NCI-H187 (cell line): ENCODE measurements at regions not wholly inside any gene's neighbourhood (a gene's known extent, or its start where the extent isn't known, plus 50 kb on each side); places are given as distances from the start of the nearest gene placed in this dataset.

ENCODE experiments used
- DNase-seq, 2 experiments: peaks; one replicate each; lab custom pipeline; 2025; lab: John Stamatoyannopoulos, UW

DNA sequence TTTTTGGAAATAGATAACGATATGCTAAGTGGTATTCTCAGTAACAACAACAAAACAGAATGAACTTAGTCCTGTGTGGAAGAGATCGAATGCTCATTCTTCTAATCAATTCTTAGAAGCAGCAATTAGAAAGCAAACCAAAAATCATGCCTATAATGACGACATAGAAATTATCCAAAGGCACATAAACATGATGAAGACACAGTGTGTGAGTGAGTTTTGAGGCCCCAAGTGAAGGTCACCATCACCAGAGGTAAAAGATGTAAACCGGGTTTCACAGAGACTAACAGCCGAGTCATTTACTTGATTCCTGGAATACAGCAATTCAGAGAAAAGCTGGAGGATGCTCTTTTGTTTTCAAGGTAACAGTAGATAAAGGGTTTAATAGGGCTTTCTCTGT lies 509.2 kb downstream of the TDRD15 start:
- no peak for DNase-seq

DNA sequence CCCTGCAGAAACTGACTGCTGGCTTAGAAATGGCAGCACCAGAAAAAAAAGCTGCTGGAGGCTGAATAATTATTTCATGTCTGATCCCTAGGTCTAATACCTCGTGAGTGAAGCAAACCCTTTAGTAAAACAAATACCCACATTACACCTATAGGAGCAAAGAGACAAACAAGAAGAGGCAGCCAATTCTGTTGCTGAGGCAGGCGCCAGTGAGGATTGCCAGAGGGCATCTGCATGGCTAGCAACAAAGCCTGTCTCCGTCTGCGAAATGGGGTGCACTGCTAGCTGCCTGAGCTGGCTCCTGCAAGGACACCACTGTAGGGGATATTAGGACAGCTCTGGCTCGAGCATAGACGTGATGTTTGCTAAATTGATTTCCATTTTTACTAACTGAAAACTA lies 509.7 kb downstream of the TDRD15 start:
- no peak for DNase-seq

DNA sequence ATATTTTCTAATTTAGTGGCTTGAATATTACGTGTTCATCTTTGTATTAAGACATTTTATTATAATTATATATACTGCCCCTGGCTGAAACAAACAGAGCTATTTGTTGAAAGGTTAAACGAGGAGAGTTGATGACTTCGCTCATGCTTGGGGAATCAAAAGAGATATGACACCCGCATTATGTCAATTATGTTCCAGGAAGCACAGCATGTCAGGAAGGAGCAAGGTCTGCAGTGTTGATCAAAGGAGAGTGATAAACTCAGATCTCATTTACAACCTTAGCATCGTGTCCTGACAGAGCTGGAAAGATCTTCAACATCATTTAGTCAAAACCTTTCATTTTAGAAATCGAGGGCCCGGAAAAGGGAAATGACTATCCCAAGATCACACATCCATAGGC lies 510.1 kb downstream of the TDRD15 start:
- no peak for DNase-seq

DNA sequence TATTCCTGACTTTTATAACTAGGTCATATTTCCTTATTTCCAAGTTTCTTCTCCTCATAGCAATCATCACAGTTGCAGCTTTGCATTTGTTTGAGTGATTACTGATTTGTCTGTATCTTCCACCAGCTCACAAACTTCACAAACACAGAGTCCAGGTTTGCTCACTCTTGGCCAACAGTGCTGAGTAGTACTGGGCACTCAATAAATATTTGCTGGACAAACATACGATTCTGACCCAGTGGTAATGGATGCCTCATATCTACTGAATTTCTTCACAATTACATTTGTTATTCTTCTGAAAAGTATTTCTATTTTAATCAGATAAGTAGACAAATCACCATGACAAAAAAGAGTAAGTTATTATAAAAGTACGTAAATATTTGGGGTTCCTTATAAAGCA lies 516.3 kb downstream of the TDRD15 start:
- DNase-seq: no peak

DNA sequence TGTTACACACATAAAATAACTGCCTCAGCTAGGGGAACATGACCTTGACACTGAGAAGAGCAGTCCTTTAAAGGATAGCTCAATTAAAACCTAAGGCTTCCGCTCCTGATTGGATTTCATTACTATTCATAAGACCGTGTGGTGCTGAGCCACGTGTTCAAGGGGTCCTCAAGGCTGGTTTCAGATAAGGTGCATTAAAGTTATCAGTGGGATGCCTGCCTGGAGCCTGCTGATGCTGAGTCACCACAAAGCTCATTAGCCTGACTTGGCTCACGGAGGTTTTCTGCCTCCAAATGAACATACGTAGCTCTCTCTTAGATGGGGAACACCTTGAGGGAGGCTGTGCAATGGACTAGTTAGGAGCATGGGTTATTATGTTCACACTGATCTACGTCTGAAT lies 518.9 kb downstream of the TDRD15 start:
- no peak for DNase-seq

DNA sequence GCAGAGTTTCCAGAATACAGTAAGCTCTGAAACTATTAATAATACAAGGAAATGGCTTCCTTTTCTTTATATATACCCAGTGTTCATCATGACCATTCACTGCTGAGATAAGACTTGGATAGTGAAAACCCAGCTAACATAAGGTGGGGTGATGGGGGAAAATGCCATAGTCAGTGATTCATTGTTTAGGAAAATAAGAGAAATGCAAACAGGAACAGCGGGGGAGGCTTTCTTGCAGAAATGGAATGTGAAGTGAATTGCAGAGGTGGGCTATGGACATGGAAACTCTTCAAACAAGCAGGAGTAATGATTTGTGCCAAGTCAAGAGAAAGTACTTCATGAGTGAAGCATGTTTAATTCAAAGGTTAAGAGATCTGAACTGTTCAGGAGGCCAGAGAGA lies 519.4 kb downstream of the TDRD15 start:
- DNase-seq: no peak

DNA sequence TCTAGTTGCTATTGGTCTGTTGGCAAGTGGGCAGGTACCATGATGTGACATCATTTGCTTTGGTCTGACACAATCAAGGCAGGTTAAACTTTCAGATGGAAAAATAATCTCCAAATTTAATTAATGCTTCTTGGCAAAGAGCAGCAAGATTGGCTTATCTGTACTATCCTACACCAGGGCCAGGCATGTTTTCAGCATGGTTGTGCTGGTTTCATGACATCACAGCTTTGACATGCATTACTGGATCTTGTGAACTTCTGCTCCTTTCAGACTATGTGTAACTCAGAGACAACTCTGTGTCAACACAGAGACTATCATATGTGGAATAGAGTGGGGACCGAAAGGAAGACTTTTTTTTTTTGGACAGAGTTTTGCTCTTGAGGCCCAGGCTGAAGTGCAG lies 520.5 kb downstream of the TDRD15 start:
- no peak for DNase-seq

DNA sequence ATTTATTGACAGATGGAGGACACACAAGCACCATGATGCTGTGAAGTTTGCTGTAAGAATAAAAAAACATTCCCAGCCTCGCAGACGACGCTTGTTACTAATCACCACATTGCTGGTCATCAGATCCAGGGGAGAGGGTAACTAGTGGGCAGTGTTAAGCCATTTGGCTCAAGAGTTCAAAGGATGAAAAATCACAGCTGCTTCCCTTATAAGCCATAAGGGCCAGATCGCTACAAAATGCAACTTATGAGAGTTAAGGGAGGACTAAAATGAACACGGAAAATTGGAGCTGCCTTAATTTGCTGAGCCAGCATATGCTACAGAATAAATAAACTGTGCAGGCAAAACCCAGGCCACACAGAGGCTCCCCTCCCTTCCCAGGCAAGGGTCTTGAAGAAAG lies 522.6 kb downstream of the TDRD15 start:
- no peak for DNase-seq

DNA sequence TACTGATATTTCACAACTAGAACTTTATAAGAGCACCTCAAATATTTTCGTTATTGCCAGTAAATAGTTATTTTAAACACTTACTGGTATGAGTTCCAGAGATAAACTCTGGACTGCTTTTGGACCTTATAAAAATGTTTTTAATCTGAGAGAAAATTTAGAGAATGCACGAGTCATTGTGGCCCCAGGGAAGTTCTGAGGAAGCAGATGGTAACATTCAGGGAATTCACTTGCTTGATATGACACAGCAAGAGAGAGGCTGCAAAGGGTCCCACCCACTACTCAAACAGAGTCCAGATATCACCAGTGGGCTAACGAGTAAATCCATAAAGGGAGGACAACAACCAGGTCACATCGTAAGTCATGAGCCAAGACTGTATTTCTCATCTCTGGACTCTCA lies 526.8 kb downstream of the TDRD15 start:
- no peak for DNase-seq

DNA sequence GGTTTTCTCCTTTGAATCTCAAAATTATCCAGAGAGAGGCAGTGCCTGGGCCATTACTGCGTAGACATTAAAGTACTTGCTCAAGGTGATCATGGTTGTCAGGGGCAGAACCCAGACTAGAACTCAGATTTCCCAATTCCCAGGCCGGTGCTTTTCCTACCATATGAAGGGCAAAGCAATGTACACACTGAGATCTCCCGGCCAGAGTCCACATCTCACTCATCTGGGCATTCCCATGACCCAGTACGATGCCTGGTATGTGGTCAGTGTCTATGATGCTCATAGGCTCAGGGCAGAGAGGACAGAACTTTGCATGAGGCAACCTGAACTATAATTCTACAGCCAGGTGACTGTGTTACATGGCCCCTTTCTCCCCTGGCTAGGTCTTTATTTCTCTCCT lies 531.4 kb downstream of the TDRD15 start:
- DNase-seq: no peak

DNA sequence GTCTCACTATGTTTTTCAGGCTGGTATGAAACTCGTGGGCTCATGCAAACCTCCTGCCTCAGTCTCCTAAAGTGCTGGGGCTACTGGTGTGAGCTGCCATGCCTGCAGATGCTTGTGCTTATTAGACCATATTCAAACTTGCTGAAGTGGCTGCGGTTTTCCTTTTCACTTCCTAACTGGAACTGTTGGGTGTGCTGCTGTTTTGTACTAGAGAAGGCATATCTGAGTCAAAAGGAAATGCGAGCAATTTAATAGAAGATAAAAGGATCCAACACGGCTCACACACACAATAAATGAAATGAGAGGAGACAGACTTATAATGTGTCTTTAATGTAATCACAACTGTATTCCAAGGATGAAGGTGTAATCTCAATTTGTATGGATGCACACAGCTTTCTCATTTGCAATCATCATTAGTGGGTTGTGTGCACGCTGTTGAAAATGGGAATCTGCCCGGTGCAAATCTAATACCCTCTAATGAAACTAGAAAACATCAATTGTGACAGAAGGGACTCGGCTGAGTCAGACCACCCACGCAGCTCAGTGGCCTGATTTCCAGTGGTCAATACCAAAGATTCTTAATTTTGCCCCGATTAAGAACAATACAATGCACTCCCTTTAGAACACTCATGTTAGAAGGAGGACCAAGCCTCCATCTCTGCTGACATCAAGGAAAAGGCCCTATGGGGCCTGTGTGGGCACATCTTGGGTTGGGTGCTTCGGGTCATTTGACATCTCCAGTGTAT lies 532.7 kb downstream of the TDRD15 start:
- DNase-seq: no peak

DNA sequence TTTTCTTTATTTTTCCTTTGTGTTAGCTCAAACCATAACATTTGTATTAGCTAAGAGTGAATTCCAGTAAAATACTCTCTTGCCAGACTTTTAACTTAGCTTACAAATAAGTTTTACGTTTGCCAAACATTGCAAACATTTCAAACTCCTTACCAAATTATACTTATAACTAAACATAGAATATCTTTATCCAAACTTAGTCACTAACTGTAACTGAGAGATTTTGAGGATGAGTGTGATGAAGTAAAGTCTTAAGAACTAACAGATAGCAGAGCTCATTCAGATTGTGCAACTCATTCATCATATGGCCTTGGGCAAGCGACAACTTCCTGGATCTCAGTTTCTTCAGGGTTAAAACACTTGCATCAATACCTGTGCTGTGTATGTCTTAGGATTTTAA lies 533.7 kb downstream of the TDRD15 start:
- no peak for DNase-seq

DNA sequence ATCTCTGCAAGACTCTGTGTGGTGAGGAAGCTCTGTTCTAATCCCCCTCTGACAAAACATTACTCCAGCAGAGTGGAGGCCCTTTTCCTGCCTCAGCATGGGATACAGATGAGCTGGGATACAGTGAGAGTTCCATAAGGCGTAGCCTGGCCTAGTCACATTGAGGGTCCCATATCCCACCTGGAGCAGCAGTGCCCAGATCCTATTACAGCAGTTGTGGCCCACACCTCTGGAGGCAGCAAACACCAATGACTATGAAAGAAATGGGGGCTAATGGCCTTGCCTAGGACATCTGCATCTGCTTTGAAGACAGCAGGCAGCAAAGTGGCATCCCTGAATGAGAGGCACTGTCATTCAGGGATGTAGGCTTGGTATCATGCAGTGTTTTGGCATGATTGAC lies 534.5 kb downstream of the TDRD15 start:
- DNase-seq: no peak

DNA sequence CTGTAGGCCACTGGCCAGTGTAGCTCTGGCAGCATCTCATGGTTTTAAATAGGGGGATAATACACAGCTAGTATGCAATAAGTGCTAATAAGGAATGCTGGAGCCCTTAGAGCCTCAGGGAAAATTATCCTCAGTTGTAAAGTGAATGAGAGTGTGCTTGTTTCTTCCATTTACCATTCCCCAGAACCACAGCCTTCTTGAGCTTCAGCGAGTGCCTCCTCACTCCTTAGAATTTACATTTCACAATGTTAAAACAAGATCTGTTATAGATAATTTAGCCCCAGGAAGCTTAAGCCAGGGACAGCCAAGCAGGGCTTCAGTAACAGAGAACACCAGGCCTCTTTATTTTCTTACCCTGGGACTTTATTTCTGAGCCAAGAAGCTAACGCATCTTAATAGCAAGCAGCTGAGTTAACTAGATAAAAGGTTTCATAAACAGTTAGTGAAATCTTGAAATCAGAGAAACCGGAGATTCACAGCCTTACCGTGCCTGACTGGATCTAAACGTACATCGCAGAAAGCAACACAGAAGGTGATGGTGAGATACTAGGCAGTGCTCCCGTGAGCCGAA lies 535.2 kb downstream of the TDRD15 start:
- DNase-seq: no peak

DNA sequence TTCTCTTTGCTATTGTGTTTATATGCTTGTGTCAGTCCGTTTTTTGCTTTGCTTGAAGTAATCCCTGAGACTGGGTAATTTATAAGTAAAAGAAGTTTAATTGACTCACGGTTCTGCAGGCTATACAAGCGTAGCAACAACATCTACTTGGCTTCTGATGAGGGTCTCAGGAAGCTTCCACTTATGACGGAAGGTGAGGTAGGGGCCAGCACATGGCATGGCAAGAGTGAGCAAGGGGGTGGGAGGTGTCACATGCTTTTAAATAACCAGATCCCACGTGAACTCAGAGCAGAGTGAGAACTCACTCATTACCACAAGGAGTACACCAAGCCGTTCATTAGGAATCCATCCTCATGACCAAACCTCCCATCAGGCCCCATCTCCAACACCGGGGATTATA lies 540.3 kb downstream of the TDRD15 start:
- no peak for DNase-seq

DNA sequence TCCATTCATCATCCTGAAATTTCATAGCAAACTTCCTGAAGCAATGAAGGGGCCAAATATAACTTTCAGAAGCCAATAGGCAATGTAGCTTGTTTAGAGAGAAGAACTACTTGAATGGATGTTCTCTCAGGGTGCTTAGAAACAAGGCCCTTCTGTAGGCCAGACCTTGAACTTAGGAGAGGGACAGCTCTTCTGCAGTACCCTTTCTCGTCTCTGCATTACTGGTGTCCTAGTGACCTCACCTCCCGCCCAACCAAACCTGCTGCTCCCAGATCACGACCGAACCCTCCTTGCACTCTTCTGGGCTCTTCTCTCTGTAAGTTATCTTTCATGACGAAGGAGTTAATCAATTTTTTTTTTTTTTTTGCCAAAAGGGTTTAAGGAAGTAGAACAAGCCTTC lies 543.9 kb downstream of the TDRD15 start:
- DNase-seq: no peak

DNA sequence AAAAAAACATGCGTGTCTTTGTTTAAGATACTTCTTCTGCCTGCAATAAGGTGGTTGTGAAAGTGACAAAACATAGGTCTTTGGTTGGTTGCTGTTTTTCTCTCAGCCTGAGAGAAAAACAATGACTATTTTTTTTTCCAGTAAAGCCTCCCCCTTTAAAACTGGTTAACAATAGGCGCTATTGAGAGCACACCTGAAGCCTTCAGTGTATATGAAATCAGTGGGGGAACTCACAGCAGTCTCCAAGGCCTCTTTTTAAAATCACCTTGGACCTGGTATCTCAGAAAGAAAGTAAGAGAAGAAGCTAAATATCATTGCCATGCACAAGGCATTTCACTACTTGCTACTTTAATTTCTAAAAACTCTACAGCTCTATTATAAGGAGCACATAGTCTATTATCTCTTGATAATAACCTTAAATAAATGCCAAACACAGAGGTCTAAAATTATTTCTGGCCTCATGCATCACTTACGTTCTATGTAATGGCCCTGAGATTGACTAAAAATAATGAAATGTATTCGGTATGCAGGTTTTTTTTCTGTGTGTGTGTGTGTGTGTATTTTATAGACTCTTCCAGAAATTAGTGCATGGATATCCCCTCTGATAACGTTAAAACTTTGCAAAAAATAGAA lies 544.4 kb downstream of the TDRD15 start:
- DNase-seq: no peak

DNA sequence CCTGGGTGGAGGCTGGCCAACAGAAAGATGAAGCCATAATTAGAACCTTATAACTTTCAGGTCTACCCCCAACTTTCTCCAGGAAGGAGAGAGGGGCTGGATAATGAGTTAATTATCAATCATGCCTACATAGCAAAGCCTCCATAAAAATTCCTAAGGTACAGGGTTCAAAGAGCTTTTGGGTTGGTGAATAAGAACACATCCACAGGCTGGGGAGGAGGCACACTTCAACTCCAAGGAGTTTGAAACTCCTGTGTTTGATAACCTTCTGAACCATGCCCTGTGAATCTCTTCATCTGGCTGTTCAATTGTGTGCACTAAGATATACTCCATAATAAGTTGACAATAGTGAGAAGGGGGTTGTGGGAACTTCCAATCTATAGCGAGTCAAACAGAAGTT lies 552.3 kb downstream of the TDRD15 start:
- no peak for DNase-seq

DNA sequence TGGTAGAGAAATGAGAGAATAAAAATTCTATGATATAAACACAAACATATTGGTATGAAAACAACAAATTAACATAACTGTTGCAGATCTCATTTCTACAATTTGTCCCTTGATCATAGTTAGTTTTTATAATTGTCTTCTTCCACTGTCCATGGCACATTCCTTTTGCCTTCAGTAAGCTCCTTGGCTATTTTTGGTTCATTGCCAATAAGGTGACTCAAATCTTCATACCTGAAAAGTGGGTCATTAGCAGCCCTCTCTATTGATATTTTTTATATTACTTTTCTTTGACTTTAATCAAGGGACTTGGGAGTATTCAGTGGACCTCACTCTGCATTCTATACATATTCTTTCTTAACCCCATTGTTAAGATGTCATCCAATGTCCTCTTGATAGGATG lies 552.9 kb downstream of the TDRD15 start:
- DNase-seq: no peak

DNA sequence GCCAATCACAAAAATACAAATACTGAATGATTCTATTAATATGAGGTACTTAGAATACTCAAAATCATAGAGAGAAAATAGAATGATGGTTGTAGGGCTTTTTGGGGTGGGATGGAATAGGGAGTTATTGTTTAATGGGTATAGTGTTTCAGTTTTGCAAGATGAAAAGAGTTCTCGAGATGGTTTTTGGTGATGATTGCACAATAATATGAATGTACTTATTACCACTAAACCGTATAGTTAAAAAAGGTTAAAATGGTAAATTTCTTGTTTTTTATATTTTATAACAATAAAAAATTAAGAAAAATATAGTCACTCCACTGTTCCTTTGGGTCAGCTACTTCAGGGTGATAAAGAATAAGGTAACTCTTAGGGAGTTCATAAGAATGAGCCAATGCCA lies 560.1 kb downstream of the TDRD15 start:
- no peak for DNase-seq

DNA sequence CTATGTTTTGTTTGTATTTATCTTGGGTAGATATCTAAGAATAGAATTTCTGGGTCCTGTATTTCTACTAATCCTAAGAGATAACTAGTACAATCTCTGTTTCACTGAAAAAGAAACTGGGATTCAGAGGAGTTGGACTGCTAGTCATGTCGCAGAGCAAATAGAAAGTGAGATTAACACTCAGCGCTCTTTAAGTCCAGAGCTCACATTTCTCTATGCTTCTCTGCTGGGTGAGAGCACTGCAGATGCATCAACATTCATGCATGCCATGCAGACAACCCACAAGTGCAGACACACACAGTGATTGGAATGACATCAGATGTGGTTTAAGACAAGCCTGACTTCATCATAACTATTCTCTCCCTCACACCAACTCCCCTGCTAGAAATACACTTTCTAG lies 563.8 kb downstream of the TDRD15 start:
- no peak for DNase-seq

DNA sequence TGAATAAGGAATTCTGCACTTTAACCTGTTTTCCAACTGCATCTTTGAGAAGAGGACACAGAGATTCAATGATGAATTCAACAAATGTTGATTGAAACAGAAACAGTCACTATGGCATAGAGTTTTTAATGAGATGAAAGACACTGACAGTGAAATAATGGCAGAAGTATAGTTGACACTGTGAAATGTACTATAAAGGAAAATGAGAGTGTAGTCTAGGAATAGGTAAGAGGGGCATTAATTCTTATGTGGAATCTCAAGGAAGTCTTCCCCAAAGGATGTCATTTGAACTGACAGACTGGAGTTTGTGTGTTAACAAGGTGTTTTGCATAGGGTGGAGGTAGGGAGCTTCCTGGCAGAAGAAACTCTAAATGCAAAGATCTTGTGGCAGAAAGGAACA lies 566.2 kb downstream of the TDRD15 start:
- no peak for DNase-seq

DNA sequence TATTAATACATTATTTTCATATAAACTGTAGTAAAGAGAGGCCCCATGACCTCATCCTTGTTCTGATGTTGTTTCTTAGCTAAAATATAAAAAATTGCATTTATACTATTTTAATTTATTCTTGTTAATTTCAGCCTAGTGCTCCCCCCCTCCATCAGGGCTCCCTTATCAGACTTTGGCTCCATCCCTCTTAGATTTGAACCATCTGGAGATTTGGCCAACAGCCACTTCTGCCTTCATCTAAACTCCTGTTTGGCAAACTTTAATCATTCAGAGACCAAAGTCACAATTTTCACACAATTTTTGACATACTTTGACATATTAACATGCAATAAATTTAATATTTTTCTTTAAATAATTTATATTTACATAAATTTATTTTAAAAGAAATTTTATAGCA lies 569.3 kb downstream of the TDRD15 start:
- no peak for DNase-seq
